SK-N-MC (cell line): ENCODE measurements at regions not wholly inside any gene's neighbourhood (a gene's known extent, or its start where the extent isn't known, plus 50 kb on each side); places are given as distances from the start of the nearest gene placed in this dataset.
"Not testable (repeated sequence)": the region's sequence is repeated elsewhere in the genome, so short reads cannot be mapped to it uniquely, and the experiment has no call there.

Experiments
- DNase-seq: peaks from one replicate; pipeline ENCODE4 v3.0.0-alpha.2; 2011; ENCODE audit warnings: low read depth, low spot score
- H3K27ac ChIP-seq: fragments of 200-600 bp; sonication (generic); 2 replicates; pipeline ENCODE4 v1.5.1; 2016; ENCODE audit warnings: mixed run types
- H3K36me3 ChIP-seq: fragments of 200-600 bp; sonication (generic); 2 replicates; pipeline ENCODE4 v1.6.1; 2017; ENCODE audit warnings: antibody characterized with exemption, low read length, mixed read lengths; ENCODE audit not compliant: insufficient read depth
- H3K4me3 ChIP-seq: fragments of 200-600 bp; sonication (generic); 2 replicates; pipeline ENCODE4 v1.5.1; 2016
- H3K9ac ChIP-seq: fragments of 200-600 bp; sonication (generic); 2 replicates; pipeline ENCODE4 v1.8.0; 2017; ENCODE audit warnings: mixed run types, mixed read lengths; ENCODE audit not compliant: insufficient read length
- H3K9me3 ChIP-seq: fragments of 200-600 bp; sonication (generic); 2 replicates; pipeline ENCODE4 v1.6.1; 2017; ENCODE audit warnings: low read depth, mild to moderate bottlenecking, antibody characterized with exemption, low read length, moderate library complexity, mixed read lengths
- EZH2 ChIP-seq: fragments of 200-600 bp; sonication (generic); IDR thresholded peaks from one replicate; pipeline ENCODE4 v1.6.1; 2017; ENCODE audit warnings: antibody characterized with exemption
- FOXP2 ChIP-seq: optimal IDR thresholded peaks from 2 replicates; pipeline ENCODE3; 2011; ENCODE audit warnings: mild to moderate bottlenecking, moderate library complexity; ENCODE audit not compliant: insufficient read depth; ENCODE audit errors: extremely low read length, control extremely low read depth
- POLR2AphosphoS5 ChIP-seq: IDR thresholded peaks from 2 replicates; pipeline ENCODE4 v1.6.1; 2012; ENCODE audit warnings: mild to moderate bottlenecking, low read depth, low read length, borderline replicate concordance

- H3K36me3 ChIP-seq: no peaks in the 10 kb centered on the region
- DNase-seq: no peak
- no peak overlapping the region for H3K9ac ChIP-seq
- H3K4me3 ChIP-seq: no peak overlapping the region
- no peak for TF ChIP-seq FOXP2
- no peak for TF ChIP-seq EZH2
- TF ChIP-seq POLR2AphosphoS5: no peak
- H3K27ac ChIP-seq: no peak overlapping the region
- H3K9me3 ChIP-seq: no peaks in the 10 kb centered on the region
These were observed 66.1 kb upstream of the ANKRD55 start for GRCh38 chr5:56299212-56299611.

- no peak overlapping the region for H3K27ac ChIP-seq
- no peak overlapping the region for H3K9ac ChIP-seq
- TF ChIP-seq EZH2 (no peak), POLR2AphosphoS5 (no peak), FOXP2 (no peak)
- H3K36me3 ChIP-seq: no peaks in the 10 kb centered on the region
- H3K4me3 ChIP-seq: no peak overlapping the region
- no peak for DNase-seq
- H3K9me3 ChIP-seq: no peaks in the 10 kb centered on the region
These were observed 65.4 kb upstream of the ANKRD55 start for GRCh38 chr5:56298336-56299090.

- TF ChIP-seq POLR2AphosphoS5 (no peak), FOXP2 (no peak), EZH2 (no peak)
- Histone ChIP-seq H3K4me3 (no peak overlapping the region), H3K27ac (no peak overlapping the region), H3K9ac (no peak overlapping the region), H3K9me3 (no peaks in the 10 kb centered on the region), H3K36me3 (no peaks in the 10 kb centered on the region)
- DNase-seq: no peak
These were observed 64.7 kb upstream of the ANKRD55 start for GRCh38 chr5:56297851-56298250.

GRCh38 chr5:56295311-56295710, 62.2 kb upstream of the ANKRD55 start:
- not testable (repeated sequence) for H3K27ac ChIP-seq, H3K9me3 ChIP-seq, DNase-seq

GRCh38 chr5:56294354-56294753, 61.2 kb upstream of the ANKRD55 start:
- Histone ChIP-seq H3K4me3 (no peak overlapping the region), H3K9me3 (no peaks in the 10 kb centered on the region), H3K36me3 (no peaks in the 10 kb centered on the region), H3K9ac (no peak overlapping the region), H3K27ac (no peak overlapping the region)
- DNase-seq: no peak
- TF ChIP-seq FOXP2 (no peak), EZH2 (no peak), POLR2AphosphoS5 (no peak)

More at GRCh38 chr5:56295311-56295710, 62.2 kb upstream of the ANKRD55 start:
- H3K9ac ChIP-seq, H3K36me3 ChIP-seq, H3K4me3 ChIP-seq: not testable (repeated sequence)

GRCh38 chr5:56292874-56293273, 59.7 kb upstream of the ANKRD55 start:
- not testable (repeated sequence) for H3K36me3 ChIP-seq, H3K9ac ChIP-seq, H3K9me3 ChIP-seq, DNase-seq, H3K4me3 ChIP-seq, H3K27ac ChIP-seq

GRCh38 chr5:56291661-56292374, 58.7 kb upstream of the ANKRD55 start:
- Histone ChIP-seq H3K27ac (no peak overlapping the region), H3K4me3 (no peak overlapping the region), H3K9ac (no peak overlapping the region), H3K9me3 (no peaks in the 10 kb centered on the region), H3K36me3 (no peaks in the 10 kb centered on the region)
- no peak for DNase-seq
- TF ChIP-seq EZH2: no peak
- TF ChIP-seq POLR2AphosphoS5: no peak
- no peak for TF ChIP-seq FOXP2

GRCh38 chr5:56291079-56291643, 58.0 kb upstream of the ANKRD55 start:
- no peak for TF ChIP-seq EZH2
- Histone ChIP-seq H3K4me3 (no peak overlapping the region), H3K36me3 (no peaks in the 10 kb centered on the region), H3K9me3 (no peaks in the 10 kb centered on the region), H3K27ac (no peak overlapping the region), H3K9ac (no peak overlapping the region)
- DNase-seq: no peak

GRCh38 chr5:56290378-56291078, 57.4 kb upstream of the ANKRD55 start:
- no peak for DNase-seq
- Histone ChIP-seq H3K4me3 (no peak overlapping the region), H3K9ac (no peak overlapping the region), H3K9me3 (no peaks in the 10 kb centered on the region), H3K27ac (no peak overlapping the region), H3K36me3 (no peaks in the 10 kb centered on the region)
- TF ChIP-seq EZH2 (no peak), POLR2AphosphoS5 (no peak), FOXP2 (no peak)
